ENCODE measurements at regions not wholly inside any gene's neighbourhood (a gene's known extent, or its start where the extent isn't known, plus 50 kb on each side); places are given as distances from the start of the nearest gene placed in this dataset.

GRCh38 chr1:5576011-5576672, 416.1 kb downstream of the NPHP4 start:
- no peak overlapping the region for H3K4me3 ChIP-seq (ENCODE audit: low read depth, low read length)
- TF ChIP-seq CTCF (IDR thresholded peaks at IDR 0.05; ENCODE audit: low read depth, low read length, missing control alignments): no peak
- DNase-seq (ENCODE audit: low read depth): no peak

- no peak for TF ChIP-seq CTCF (IDR thresholded peaks at IDR 0.05; ENCODE audit: low read depth, low read length, missing control alignments)
- no peak overlapping the region for H3K4me3 ChIP-seq (ENCODE audit: low read depth, low read length)
- DNase-seq (ENCODE audit: low read depth): no peak
These were observed 416.8 kb downstream of the NPHP4 start for GRCh38 chr1:5575396-5575940.

GRCh38 chr1:5574641-5575040, 417.6 kb downstream of the NPHP4 start:
- TF ChIP-seq CTCF (IDR thresholded peaks at IDR 0.05; ENCODE audit: low read depth, low read length, missing control alignments): no peak
- no peak overlapping the region for H3K4me3 ChIP-seq (ENCODE audit: low read depth, low read length)
- no peak for DNase-seq (ENCODE audit: low read depth)

- no peak for TF ChIP-seq CTCF (IDR thresholded peaks at IDR 0.05; ENCODE audit: low read depth, low read length, missing control alignments)
- DNase-seq (ENCODE audit: low read depth): no peak
- no peak overlapping the region for H3K4me3 ChIP-seq (ENCODE audit: low read depth, low read length)
These were observed 419.4 kb downstream of the NPHP4 start for GRCh38 chr1:5572794-5573193.

- no peak for TF ChIP-seq CTCF (IDR thresholded peaks at IDR 0.05; ENCODE audit: low read depth, low read length, missing control alignments)
- H3K4me3 ChIP-seq (ENCODE audit: low read depth, low read length): no peak overlapping the region
- DNase-seq (ENCODE audit: low read depth): no peak
These were observed 420.3 kb downstream of the NPHP4 start for GRCh38 chr1:5571861-5572401.

GRCh38 chr1:5571438-5571837, 420.8 kb downstream of the NPHP4 start:
- no peak overlapping the region for H3K4me3 ChIP-seq (ENCODE audit: low read depth, low read length)
- no peak for TF ChIP-seq CTCF (IDR thresholded peaks at IDR 0.05; ENCODE audit: low read depth, low read length, missing control alignments)
- no peak for DNase-seq (ENCODE audit: low read depth)

GRCh38 chr1:5570931-5571330, 421.3 kb downstream of the NPHP4 start:
- no peak for TF ChIP-seq CTCF (IDR thresholded peaks at IDR 0.05; ENCODE audit: low read depth, low read length, missing control alignments)
- H3K4me3 ChIP-seq (ENCODE audit: low read depth, low read length): no peak overlapping the region
- DNase-seq (ENCODE audit: low read depth): no peak

Measured in GM12864 (cell line).